ENCODE measurements at regions not wholly inside any gene's neighbourhood (a gene's known extent, or its start where the extent isn't known, plus 50 kb on each side); places are given as distances from the start of the nearest gene placed in this dataset.

- no peaks in the 10 kb centered on the region for H3K4me1 Mint-ChIP-seq
- H3K27ac Mint-ChIP-seq, result no peak overlapping the region
- H3K4me3 Mint-ChIP-seq, result no peak overlapping the region
- H3K36me3 Mint-ChIP-seq (ENCODE audit: low read depth), result no peaks in the 10 kb centered on the region
- intact Hi-C loops (cut with micrococcal nuclease), result no loop called here
- H3K9me3 Mint-ChIP-seq, result no peaks in the 10 kb centered on the region
- peaks cover 15% of the 10 kb centered on the region for H3K27me3 Mint-ChIP-seq
- no peak for DNase-seq
Measured at GRCh38 chr11:113555071-113555619, 79.9 kb upstream of the DRD2 start.

GRCh38 chr11:113554526-113554925 lies 79.3 kb upstream of the DRD2 start:
- Mint-ChIP-seq H3K4me3 (no peak overlapping the region), H3K4me1 (no peaks in the 10 kb centered on the region), H3K9me3 (no peaks in the 10 kb centered on the region), H3K27ac (no peak overlapping the region), H3K36me3 (ENCODE audit: low read depth) (no peaks in the 10 kb centered on the region), H3K27me3 (peaks cover 18% of the 10 kb centered on the region)
- DNase-seq, result no peak
- intact Hi-C loops (cut with micrococcal nuclease), result no loop called here

- Mint-ChIP-seq H3K9me3 (no peaks in the 10 kb centered on the region), H3K27me3 (peaks cover 18% of the 10 kb centered on the region), H3K4me3 (no peak overlapping the region), H3K27ac (no peak overlapping the region), H3K4me1 (no peaks in the 10 kb centered on the region), H3K36me3 (ENCODE audit: low read depth) (no peaks in the 10 kb centered on the region)
- intact Hi-C loops (cut with micrococcal nuclease), result no loop called here
- DNase-seq, result no peak
Measured at GRCh38 chr11:113553915-113554314, 78.7 kb upstream of the DRD2 start.

- Mint-ChIP-seq H3K36me3 (ENCODE audit: low read depth) (no peaks in the 10 kb centered on the region), H3K27me3 (peaks cover 18% of the 10 kb centered on the region), H3K4me1 (no peaks in the 10 kb centered on the region), H3K9me3 (no peaks in the 10 kb centered on the region), H3K4me3 (no peak overlapping the region), H3K27ac (no peak overlapping the region)
- DNase-seq, result no peak
- intact Hi-C loops (cut with micrococcal nuclease), result no loop called here
Measured at GRCh38 chr11:113553235-113553634, 78.0 kb upstream of the DRD2 start.

- Mint-ChIP-seq H3K9me3 (no peaks in the 10 kb centered on the region), H3K4me1 (no peaks in the 10 kb centered on the region), H3K27me3 (peaks cover 21% of the 10 kb centered on the region), H3K4me3 (no peak overlapping the region), H3K27ac (no peak overlapping the region), H3K36me3 (ENCODE audit: low read depth) (no peaks in the 10 kb centered on the region)
- intact Hi-C loops (cut with micrococcal nuclease), result no loop called here
- no peak for DNase-seq
Measured at GRCh38 chr11:113552271-113552670, 77.1 kb upstream of the DRD2 start.

- Mint-ChIP-seq H3K4me1 (no peaks in the 10 kb centered on the region), H3K36me3 (ENCODE audit: low read depth) (no peaks in the 10 kb centered on the region), H3K27me3 (peaks cover 23% of the 10 kb centered on the region), H3K9me3 (no peaks in the 10 kb centered on the region), H3K4me3 (no peak overlapping the region), H3K27ac (no peak overlapping the region)
- no peak for DNase-seq
- intact Hi-C loops (cut with micrococcal nuclease), result no loop called here
Measured at GRCh38 chr11:113551645-113552044, 76.4 kb upstream of the DRD2 start.

GRCh38 chr11:113549611-113550578 lies 74.7 kb upstream of the DRD2 start:
- Mint-ChIP-seq H3K9me3 (no peaks in the 10 kb centered on the region), H3K4me1 (no peaks in the 10 kb centered on the region), H3K36me3 (ENCODE audit: low read depth) (no peaks in the 10 kb centered on the region), H3K4me3 (no peak overlapping the region), H3K27ac (no peak overlapping the region), H3K27me3 (peaks cover 31% of the 10 kb centered on the region)
- intact Hi-C loops (cut with micrococcal nuclease), result no loop called here
- no peak for DNase-seq

GRCh38 chr11:113549061-113549460 lies 73.9 kb upstream of the DRD2 start:
- H3K4me3 Mint-ChIP-seq, result no peak overlapping the region
- no peaks in the 10 kb centered on the region for H3K4me1 Mint-ChIP-seq
- H3K9me3 Mint-ChIP-seq, result no peaks in the 10 kb centered on the region
- no peak for DNase-seq
- peaks cover 34% of the 10 kb centered on the region for H3K27me3 Mint-ChIP-seq
- intact Hi-C loops (cut with micrococcal nuclease), result no loop called here
- H3K36me3 Mint-ChIP-seq (ENCODE audit: low read depth), result no peaks in the 10 kb centered on the region
- no peak overlapping the region for H3K27ac Mint-ChIP-seq

- no peak for DNase-seq
- intact Hi-C loops (cut with micrococcal nuclease), result no loop called here
- Mint-ChIP-seq H3K4me3 (no peak overlapping the region), H3K27me3 (peaks cover 32% of the 10 kb centered on the region), H3K4me1 (no peaks in the 10 kb centered on the region), H3K27ac (no peak overlapping the region), H3K9me3 (no peaks in the 10 kb centered on the region), H3K36me3 (ENCODE audit: low read depth) (no peaks in the 10 kb centered on the region)
Measured at GRCh38 chr11:113547739-113548138, 72.5 kb upstream of the DRD2 start.

- H3K9me3 Mint-ChIP-seq, result no peaks in the 10 kb centered on the region
- H3K4me3 Mint-ChIP-seq, result no peak overlapping the region
- H3K36me3 Mint-ChIP-seq (ENCODE audit: low read depth), result no peaks in the 10 kb centered on the region
- H3K27ac Mint-ChIP-seq, result no peak overlapping the region
- no peaks in the 10 kb centered on the region for H3K4me1 Mint-ChIP-seq
- DNase-seq, result no peak
- intact Hi-C loops (cut with micrococcal nuclease), result no loop called here
- H3K27me3 Mint-ChIP-seq, result peaks cover 35% of the 10 kb centered on the region
Measured at GRCh38 chr11:113546757-113547507, 71.7 kb upstream of the DRD2 start.

- Mint-ChIP-seq H3K9me3 (no peaks in the 10 kb centered on the region), H3K27ac (no peak overlapping the region), H3K27me3 (peaks cover 31% of the 10 kb centered on the region), H3K4me1 (no peaks in the 10 kb centered on the region), H3K36me3 (ENCODE audit: low read depth) (no peaks in the 10 kb centered on the region), H3K4me3 (no peak overlapping the region)
- DNase-seq, result no peak
- intact Hi-C loops (cut with micrococcal nuclease), result no loop called here
Measured at GRCh38 chr11:113542420-113542819, 67.2 kb upstream of the DRD2 start.

GRCh38 chr11:113540416-113541330 lies 65.5 kb upstream of the DRD2 start:
- H3K36me3 Mint-ChIP-seq (ENCODE audit: low read depth), result no peaks in the 10 kb centered on the region
- no peak overlapping the region for H3K4me3 Mint-ChIP-seq
- no peak for DNase-seq
- peaks cover 27% of the 10 kb centered on the region for H3K27me3 Mint-ChIP-seq
- no peak overlapping the region for H3K27ac Mint-ChIP-seq
- no peaks in the 10 kb centered on the region for H3K9me3 Mint-ChIP-seq
- no peaks in the 10 kb centered on the region for H3K4me1 Mint-ChIP-seq
- intact Hi-C loops (cut with micrococcal nuclease), result no loop called here

Measured in activated CD4-positive, alpha-beta T cell treated with anti-CD3 and anti-CD28 coated beads, Interleukin-2, amount 10 ng/mL, durations not matched to agents 24 days and 14 days (primary cell).